Epidermal melanocyte (primary cell): ENCODE measurements at regions not wholly inside any gene's neighbourhood (a gene's known extent, or its start where the extent isn't known, plus 50 kb on each side); places are given as distances from the start of the nearest gene placed in this dataset.
"Not testable (repeated sequence)": the region's sequence is repeated elsewhere in the genome, so short reads cannot be mapped to it uniquely, and the experiment has no call there.

ENCODE experiments used
- DNase-seq: peaks from one replicate; pipeline ENCODE4 v3.0.0; 2011; ENCODE audit warnings: low spot score; ENCODE audit not compliant: insufficient read length

DNA sequence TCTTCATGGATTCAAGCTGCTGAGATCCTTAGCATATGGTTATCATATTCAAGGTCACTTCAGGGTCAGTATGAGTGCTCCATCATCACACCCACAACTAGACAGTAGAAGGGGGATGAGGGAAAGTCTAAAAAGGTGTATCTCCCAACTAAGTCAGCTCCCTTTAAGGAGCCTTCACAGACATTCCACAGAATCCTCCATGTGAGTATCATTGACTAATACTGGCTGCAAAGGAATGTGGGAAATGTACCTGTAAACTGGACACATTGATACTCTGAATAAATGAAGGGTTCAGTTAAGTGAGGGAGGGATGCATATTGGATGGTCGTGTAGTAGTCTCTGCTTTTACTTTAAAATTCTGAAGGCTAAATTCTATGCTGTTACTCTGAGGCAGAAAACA, 330.7 kb downstream of the LRRC70 start:
- DNase-seq, result no peak

DNA sequence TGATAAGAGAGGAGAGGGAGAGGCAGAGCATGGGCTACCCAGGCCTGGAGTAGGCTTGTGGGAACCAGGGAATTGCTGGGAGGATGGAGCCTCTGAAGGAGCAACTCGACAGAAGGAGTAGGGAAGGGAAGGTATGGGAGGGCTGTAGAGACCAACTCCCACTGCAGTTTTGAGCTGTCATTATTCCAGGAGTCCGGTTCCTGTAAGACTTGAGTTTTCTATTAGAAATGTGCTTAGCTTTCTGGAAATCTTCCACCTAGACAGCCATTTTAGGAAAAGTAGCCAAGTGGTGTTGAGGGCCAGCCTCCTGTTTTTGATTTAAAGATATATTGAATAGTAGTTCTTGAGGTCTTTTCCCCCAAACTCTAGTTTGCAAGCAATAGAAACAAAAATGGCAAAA, 323.5 kb downstream of the LRRC70 start:
- DNase-seq, result no peak

DNA sequence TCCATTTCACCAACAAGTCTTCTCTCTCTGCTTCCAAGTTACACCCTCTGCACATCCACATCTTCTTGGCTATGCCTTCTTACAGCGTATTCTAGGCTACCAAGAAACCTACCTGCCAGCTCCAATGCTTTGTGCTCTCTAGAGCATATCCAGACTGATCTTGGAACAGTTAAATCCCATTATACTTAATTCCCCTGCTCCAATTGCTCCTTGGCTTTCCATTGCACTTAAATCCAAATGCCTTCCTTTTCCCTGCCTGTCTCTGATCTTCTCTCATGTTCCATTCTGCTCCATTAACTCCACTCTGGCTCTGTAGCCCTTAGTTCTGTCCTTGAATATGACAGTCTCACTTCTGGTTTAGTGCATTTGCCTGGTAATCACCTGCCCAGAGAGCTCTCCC, 322.4 kb downstream of the LRRC70 start:
- DNase-seq, result no peak

DNA sequence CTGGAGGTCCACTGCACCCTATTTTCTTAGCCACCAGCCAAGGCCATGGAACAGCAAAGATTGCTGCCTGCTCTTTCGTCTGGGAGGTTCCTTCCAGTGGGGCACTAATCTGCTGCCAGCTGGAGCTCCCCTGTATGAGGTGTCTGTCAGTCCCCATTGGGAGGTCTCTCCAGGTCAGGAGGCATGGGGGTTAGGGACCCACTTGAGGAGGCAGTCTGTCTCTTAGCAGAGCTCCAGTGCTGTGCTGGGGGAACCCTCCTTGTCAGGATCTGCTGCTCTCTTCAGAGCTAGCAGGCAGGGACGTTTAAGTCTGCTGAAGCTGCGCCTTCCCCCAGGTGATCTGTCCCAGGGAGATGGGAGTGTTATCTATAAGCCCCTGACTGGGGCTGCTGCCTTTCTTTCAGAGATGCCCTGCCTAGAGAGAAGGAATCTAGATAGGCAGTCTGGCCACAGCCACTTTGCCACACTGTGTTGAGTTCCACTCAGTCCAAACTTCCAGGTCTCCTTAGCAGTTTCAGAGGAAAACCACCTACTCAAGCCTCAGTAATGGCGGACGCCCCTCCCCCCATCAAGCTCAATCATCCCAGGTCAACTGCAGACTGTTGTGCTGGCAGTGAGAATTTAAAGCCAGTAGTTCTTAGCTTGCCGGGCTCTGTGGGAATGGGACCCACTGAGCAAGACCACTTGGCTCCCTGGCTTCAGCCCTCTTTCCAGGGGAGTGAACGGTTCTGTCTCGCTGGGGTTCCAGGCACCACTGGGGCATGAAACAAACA, 317.7 kb downstream of the LRRC70 start:
- no peak for DNase-seq

DNA sequence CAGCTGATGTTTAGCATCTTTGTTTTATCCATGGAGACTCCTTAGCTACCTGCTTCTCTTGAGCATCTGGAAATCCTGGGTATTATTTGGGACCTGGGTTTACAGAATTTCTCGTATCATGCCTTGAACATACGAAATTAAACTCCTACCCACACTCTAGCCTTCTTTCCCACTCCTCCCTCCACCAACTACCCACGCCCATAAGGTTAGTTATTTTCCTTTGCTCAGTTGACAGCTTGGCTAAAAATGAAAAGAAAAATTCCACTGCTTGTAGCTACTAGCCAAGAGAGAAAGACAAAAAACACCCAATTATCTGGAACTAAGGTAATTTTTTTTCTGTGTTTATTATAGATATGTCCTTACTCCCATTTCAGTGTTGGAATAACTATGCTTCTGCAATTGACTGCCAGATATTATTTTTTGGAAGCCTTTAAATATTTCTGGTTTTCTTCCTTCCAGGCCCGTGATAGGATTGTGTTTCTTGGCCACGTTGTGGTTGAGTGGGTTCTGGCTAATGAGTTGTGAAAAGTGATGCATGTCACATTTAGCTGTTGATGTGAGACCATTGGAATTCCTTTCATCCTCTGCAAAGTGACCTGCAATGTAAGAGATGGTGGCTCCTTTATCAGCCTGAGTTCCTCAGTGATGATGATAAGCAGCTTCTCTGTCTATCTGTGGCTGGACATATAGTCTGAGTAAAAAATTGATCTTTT, 308.1 kb downstream of the LRRC70 start:
- no peak for DNase-seq

DNA sequence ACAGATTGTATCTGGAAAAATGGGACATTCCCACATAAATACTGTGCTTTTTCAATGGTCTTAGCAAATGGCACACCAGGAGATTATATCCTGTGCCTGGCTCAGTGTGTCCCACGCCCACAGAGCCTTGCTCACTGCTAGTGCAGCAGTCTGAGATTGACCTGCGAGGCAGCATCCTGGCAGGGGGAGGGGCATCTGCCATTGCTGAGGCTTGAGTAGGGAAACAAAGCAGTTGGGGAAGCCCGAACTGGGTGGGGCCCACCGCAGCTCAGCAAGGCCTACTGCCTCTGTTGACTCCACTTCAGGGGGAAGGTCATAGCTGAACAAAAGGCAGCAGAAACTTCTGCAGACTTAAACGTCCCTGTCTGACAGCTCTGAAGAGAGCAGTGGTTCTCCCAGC, 258.7 kb downstream of the LRRC70 start:
- not testable (repeated sequence) for DNase-seq

DNA sequence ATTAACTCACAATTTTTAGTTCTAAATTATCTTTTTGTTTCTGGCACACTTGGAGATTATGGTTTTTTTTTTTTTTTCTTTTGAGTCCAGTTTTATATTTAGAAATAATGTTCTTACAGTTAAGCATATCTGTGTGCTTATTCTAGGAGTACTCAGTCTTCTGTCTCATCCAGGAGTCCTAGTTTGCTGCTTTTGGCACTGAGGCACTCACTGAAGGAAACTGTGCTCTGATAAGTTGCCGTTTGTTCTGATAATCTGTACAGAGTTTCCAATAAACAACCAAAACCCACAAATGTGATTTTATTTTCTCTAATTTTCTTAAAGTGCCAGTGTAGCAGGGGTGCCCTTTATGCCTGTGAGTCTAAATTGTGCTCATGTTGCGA, 251.0 kb downstream of the LRRC70 start:
- DNase-seq, result no peak

DNA sequence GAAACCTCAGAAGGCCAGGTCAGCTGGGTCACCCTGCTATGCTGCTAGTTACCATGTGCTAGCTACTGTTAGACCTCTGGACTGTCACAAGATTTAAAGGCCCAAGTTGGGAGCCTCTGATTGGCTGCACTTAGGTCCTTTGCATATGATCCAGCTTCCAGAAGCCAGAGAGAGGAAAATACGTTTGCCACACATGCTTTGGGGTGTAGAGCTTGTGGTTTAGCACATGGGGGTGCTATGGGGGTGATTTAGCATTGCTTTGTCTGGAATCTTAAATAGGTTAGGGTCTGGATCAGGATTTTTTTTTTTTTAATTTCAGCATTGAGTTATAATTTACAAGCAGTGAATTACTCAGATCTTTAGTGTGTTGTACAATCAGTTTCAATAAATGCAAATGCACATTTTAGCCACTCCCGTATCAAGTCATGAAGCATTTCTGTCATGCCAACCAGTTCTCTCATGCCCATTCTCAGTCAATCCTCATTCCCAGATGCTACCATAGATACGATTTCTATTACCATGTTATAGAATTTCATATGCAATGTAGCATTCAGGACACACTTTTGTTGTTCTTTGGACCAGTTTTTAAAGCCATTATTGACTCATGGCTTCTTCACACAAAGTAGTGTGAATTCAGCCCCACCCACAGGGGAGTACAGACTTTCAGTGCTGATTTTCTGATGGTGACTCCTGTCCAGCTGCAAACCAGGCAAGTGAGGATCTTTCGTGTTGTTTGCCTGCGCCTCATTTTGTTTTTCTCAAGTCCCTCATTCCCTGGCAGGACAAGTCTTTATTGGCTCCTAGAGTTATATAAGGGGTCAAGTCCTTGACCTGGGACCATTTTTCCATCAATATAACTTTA, 250.4 kb downstream of the LRRC70 start:
- DNase-seq, result no peak

DNA sequence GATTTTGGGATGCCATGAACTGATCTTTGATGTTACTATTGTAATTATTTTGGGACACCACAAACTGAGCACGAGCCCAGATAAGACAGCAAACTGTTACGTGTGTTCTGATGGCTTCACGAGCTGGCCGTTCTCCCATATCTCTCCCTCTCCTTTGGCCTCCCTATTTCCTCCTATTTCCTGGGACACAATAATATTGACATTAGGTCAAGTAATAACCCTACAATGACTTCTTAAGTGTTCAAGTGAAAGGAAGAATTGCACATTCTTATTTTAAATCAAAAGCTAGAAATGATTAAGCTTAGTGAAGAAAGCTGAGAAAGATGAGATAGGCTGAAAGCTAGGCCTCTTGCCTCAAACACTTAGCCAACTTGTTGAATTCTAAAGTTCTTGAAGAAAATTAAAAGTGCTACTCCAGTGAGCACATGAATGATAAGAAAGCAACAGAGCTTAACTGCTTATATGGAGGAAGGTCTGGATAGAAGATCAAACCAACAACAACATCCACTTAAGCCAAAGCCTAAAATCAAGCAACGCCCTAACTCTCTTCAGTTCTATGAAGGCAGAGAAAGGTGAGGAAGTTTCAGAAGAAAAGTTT, 247.1 kb downstream of the LRRC70 start:
- DNase-seq, result no peak

DNA sequence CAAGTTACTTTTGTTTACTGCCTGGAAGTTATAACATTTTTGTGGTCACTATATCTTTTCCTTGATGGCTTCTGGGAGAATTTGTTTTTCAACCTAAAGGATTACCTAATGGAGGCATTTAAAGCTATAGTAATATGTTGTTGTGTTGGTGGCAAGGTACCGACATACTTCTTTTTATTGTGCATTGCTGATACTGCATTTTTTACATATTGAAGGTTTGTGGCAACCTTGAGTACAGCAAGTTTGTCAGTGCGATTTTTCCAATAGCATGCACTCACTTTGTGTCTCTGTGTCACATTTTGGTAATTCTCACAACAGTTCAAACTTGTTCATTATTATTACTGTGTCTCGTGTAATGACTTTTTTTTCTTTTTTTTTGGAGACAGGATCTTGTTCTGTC, 246.3 kb downstream of the LRRC70 start:
- DNase-seq, result no peak

DNA sequence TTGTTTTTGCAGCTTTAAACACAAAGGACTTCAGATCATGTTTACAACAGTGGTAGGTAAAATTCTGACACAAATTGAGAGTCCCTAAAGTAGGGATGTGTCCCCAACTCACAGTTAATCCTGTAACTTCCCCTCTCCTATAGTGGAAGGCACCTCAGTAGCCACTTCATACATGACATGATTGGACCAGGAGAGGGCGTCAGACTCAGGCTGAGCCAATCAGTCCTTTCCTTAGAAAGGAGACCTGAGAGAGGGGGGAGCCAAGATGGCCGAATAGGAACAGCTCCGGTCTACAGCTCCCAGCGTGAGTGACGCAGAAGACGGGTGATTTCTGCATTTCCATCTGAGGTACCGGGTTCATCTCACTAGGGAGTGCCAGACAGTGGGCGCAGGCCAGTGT, 238.4 kb downstream of the LRRC70 start:
- DNase-seq, result not testable (repeated sequence)

DNA sequence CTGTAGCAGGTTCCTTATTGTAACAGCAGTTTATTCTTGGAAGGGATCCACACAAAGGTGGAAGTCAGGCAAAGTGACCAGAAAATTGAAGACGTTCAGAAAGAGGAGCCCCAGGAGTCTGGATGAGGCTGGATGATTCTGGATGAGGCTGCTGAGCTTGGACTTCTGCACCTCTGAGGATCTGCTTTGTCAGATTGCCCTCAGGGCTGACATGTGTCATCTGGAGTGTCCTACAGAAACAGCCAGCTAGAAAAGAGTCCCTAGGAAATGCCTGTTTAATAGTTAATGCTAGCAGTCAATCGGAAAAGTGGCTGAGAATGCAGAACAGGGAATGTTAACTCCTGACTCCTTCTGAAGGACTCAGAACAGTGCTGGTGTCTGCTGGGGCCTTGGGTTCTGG, 236.4 kb downstream of the LRRC70 start:
- no peak for DNase-seq

DNA sequence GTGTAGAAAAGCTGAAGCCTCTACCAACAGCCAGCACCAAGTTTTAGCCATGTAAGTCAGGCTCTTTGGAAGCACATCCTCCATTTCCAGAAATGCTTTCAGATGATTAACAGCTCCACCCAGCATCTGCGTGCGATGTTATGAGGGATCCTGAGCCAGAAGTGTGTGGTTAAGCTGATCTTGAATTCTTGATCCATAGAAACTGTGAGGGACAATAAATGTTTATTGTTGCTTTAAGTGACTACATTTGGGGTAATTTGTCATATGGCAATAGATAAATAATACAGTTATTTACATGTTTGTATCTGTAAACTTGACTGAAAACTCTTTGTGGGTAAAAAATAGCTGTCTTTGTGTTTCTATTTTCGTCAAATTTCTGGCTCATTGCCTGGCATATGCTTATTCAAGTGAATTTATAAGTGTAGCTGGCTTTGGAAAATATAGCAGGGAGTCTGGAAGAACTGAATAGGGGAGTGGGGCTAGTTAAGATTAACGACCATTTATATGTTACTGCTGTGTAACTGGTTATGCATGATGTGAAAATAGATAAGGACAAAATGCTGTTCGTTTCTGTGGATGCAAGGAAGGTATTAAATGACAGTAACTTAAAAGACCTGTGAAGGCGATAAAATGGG, 234.1 kb downstream of the LRRC70 start:
- no peak for DNase-seq

DNA sequence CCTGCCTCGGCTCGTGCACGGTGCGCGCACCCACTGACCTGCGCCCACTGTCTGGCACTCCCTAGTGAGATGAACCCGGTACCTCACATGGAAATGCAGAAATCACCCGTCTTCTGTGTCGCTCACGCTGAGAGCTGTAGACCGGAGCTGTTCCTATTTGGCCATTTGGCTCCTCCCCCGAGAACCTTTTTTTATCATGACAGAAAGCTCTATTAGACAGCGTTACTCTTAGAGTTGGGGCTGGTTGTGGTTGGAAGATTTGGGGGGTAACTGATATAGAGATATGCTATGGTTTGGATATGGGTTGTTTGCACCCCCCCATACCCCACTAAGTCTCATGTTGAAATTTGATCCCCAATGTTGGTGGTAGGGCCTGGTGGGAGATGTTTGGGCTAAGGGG, 226.2 kb downstream of the LRRC70 start:
- DNase-seq, result not testable (repeated sequence)

DNA sequence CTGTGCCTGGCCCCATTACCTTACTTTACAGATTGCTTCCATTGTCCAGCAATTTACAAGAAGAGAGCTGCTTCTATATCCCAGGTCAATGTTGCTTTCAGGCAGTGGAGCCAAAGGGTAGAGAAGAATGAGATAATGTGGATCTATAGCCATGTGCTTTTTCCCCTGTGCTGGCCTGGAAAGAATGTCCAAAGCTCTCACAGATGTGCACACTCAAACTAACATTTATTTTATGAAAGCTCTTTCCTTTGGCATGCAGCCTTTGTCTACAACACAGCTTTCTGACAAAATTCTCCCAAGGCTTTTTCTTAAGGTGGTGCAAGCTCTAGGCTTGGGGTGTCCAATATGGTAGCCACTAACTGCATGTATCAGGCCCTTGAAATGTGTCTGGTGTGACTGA, 217.3 kb downstream of the LRRC70 start:
- DNase-seq, result no peak

DNA sequence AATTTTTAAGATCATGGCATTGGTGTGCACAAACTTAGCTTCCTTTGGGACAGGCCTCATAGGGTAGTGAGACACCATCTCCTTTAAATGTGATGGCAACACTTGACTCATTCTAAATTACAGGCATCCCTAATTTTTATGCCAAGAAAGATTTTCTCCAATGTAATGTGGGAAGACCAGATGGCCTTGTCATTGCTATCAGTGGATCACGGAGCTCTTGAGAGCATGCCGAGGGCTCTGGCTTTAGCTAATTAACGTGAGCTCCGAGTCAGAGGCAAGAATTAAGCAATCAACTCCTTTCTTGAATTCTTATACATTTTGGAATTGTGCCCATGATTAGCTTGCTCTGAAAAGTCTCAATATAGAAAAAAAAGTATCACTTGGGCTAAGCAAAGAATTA, 215.8 kb downstream of the LRRC70 start:
- DNase-seq, result no peak

DNA sequence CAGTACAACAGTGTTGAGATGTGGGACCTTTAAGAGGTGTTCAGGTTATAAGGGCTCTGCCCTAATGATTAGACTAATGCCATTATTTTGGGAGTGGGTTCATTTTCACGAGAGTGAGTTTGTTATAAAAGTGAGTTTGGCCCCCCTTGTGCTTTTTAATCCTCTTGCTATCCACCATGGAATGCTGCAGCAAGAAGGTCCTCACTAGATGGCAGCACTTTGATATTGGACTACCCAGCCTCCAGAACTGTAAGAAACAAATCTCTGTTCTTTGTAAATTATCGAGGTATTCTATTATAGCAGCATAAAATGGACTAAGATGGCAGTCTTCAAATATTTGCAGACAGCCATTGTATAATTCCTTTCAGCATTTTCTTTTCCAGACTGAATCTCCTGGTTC, 212.4 kb downstream of the LRRC70 start:
- no peak for DNase-seq

DNA sequence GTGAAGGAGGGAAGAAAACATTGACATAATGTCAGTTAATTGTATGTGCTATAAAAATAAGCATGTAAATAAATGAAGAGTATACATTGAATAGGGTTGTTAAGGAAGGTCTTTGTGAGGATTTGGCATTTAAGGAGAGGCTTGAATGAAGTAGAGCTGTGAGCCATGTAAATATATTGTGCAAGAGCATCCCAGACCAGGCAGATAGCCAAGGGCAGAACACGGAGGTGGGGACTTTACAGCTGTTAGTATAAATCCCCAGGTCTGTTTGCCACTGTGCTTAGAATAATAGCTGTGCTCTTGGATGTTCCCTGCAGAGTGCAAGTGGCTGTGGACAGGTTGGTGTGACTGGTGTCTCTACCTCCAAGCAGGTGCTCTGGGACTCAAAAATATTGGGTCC, 211.7 kb downstream of the LRRC70 start:
- DNase-seq, result no peak

DNA sequence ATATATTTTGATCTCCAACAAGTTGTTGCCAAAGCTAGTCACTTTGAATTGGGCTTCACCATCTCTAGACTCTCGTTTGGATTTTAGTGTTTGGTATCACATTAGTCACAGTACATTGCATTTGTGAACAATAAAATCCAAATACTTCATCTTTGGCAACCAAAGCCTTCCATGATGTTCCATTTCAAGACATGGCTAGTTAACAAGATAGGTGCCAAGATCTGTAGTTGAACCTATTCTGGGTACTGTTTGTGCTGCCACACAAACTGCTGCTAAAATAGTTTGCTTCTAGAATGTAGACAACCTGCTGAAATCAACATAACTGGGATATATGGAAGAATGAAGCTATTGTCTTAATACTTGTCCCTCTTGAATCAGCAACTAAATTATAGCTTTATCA, 207.5 kb downstream of the LRRC70 start:
- no peak for DNase-seq

DNA sequence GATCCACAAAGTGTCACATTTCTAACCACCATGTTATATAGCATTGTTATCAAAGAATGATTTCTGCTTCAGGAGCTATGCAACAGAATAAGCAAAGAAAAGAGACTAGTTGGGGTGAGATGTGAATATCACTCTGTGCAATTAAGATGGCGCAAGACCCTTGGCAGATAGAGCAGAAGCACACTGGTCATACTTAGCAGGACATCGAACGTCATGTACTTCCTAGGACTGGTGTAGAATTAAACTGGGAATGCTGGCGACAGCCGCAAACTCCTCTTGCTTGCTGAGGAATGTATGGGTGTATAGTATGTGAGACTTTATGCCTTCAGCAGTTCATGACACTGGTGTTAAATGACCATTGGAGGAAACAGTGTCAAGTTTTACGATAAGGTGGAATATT, 207.0 kb downstream of the LRRC70 start:
- DNase-seq, result no peak

DNA sequence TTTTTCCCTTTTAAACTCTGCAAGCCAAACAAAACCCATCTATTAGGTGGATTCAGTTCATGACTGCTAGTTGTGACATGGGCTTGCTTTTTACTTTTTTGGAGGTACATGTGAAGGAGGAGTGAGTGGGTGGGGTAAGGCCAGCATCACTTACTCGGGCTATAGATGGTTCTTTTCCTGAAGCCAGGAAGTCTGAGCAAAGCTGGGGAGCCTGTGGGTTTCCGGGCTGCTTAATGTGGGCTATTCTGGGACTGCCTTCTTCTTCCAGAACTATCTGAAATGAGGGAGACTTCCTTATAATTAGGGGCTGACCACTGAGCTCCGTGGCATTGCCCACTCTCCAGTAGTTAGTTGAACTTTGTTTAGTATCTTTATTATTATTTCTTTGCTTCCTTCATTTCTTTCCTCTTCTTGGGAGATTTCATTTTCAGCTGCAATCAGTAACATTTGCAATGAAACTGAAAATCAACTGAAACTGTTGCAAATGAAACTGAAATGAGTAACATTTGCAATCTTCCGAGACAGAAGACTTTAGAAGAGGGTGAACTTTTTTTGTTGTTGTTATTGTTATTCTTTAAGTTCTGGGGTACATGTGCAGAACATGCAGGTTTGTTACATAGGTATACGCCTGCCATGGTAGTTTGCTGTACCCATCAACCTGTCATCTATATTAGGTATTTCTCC, 204.9 kb downstream of the LRRC70 start:
- DNase-seq, result no peak
